ENCODE measurements at regions not wholly inside any gene's neighbourhood (a gene's known extent, or its start where the extent isn't known, plus 50 kb on each side); places are given as distances from the start of the nearest gene placed in this dataset.
A peak's percentile ranks its signal among the peaks of the same experiment; 100 is the strongest.

GRCh38 chr3:101085752-101086151 is 92.5 kb upstream of the ABI3BP start:
- DNase-seq (ENCODE audit: low read depth in 2 of 2), result no peak

DNA sequence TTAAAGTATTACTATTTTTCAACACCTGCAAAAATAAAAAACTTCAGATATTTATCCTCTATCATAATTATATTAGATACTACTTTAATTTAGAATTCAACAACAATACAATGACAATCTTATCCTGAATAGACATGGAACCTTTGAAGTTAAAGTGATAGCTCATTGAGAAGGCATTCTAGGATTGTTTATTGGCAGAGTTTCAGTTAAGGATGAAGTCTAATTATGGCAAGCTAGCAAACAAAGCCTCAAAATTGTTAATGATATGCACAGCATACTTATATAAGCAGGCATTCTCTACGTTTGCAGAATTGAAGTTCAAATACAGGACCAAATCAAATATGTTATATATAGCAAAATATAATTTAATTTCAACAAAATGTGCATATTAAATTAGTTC is 91.2 kb upstream of the ABI3BP start:
- no peak for DNase-seq (ENCODE audit: low read depth in 2 of 2)

DNA sequence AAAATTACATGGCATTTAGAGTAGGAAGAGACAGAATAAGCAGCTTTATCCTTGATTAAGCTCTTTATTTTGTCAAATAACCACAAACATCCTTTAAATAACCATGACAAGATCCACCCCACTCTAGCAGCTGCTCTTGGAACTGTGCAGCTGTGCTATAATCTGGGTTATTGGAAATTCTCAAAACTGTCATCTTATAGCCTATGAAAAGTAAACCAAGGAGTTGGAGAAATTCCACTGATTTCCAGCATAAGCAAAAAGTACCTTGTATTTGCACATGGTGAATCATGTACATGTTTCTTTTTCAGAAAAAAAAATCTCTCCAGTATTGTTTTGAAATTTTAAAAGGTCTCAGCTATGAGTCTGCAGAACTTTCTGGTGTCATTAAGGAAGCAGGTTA is 88.8 kb upstream of the ABI3BP start:
- DNase-seq (ENCODE audit: low read depth in 2 of 2), result no peak

DNA sequence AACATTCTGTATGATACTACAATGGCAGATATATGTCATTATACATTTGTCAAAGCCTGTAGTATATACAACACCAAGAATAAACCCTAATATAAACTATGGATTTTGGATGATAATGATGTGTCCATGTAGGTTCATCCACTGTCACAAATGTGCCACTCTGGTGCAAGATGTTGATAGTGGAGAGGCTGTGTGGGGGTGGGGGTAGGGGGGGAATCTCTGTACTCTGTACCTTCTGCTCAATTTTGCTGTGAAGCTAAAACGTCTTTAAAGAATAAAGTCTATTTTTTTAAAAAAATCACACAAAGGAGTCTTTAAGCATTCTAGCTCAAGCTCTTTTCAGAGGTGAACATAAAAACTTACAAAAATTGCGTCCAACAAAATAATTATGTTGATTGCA is 88.2 kb upstream of the ABI3BP start:
- no peak for DNase-seq (ENCODE audit: low read depth in 2 of 2)

DNA sequence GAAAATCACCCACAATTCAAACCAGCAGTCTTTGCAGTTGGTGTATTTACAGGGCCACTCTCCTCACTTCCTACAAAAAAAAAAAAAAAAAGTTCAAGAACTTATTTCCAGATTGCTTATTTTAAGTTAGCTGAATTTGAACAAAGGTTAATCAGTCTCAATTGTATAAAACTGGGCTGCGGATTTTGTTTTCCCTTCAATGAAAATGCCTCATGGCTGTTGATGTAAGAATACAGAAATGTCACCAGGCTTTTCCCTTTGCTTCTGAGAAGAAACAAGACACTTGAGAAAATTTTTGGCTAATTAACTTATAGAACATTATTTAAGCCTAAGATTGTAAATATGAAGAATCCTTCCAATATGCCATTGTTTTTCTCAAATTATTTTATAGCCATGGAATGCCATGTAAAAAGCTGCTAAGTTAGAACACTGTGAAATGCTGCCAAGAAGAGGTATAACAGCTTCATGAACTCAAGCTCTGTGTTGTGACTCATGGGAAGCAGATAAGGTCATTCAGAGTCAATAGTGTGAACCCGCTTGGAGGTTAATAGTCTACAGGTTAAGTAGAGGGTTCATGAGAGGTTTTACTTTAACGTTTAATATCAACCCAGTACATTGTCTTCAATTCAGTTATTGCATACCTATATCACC is 84.3 kb upstream of the ABI3BP start:
- no peak for DNase-seq (ENCODE audit: low read depth in 2 of 2)

- no peak for DNase-seq (ENCODE audit: low read depth in 2 of 2)
Observed at GRCh38 chr3:101074518-101074917, 81.3 kb upstream of the ABI3BP start.

DNA sequence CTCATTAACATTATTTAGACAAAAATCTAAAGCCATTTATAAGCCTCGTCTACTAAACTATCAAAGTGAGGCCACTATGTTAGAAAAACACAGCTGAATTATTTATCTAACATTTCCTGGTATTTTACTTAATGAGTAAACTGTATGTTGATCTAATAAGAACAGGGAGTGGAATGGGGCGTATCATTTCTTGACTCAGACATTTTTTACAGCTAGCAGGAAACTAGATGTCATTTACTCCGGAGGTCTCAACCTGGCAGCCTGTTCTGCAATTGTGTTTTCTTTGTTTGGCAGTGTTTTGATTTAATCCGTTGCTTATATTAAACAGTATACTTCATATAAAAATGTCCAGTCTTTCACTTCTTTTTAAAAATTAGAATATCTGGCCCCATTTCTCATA is 79.1 kb upstream of the ABI3BP start:
- DNase-seq (ENCODE audit: low read depth in 2 of 2), result no peak

GRCh38 chr3:101070799-101071121 is 77.5 kb upstream of the ABI3BP start:
- DNase-seq (ENCODE audit: low read depth in 2 of 2), result no peak

GRCh38 chr3:101069901-101070798 is 76.9 kb upstream of the ABI3BP start:
- peak; percentile 34 to 45 for DNase-seq (ENCODE audit: low read depth in 2 of 2)

- no peak for DNase-seq (ENCODE audit: low read depth in 2 of 2)
Observed at GRCh38 chr3:101068876-101069606, 75.8 kb upstream of the ABI3BP start.

DNA sequence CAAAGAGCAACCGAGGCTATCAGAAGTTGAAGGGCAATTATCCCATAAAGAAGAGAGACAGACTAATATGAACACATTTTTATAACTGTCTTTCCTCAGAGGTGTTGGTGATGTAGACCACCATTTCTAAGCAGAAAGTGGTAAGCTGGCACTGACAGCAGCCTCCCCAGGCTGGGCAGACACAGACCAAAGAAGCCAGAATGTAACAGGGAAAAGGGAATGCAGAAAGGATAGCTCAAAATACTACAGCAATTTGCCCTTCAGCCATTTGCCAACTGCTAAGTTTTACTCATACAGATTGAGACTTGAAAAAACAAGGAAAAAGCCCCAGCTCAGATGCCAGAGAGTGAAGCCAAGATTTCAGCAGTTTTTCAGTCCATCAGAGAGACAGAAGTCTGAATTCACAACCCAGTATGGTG is 73.5 kb upstream of the ABI3BP start:
- DNase-seq (ENCODE audit: low read depth in 2 of 2), result no peak

DNA sequence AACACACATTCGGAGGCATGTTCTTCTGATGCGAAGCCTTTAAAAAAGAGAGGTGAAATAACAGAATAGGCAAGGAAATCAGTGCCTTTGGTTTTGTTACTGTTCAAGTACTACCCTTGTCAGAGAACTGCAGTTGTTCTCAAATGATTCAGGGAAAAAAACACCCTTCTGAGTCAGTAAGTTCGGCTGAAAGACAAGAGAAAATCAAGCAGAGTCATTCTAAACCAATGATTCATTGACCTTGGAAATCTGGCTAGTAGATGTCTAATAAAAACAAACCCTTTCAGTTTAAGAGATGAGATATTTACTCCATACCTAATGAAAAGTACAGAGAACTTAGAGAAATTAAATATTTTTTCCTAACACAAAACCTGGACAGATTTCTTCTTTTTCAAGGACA is 72.7 kb upstream of the ABI3BP start:
- no peak for DNase-seq (ENCODE audit: low read depth in 2 of 2)

DNA sequence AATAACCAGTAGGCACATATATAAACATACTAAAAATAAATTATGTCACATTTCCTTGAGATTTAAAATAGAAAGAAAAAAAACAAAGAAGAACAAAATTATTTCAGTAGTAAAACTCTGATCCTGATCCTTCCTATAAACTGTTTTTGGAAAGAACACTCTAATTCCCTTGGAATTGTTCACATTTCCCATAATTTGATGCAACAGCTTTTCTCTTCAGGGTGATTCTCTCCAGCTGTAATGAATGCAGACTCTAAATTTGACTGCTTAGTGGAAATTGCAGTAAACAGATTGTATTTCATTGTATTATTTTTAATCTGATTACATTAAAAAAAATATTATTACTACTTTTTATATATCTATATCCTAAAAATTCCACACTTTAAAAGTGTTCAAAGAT is 70.2 kb upstream of the ABI3BP start:
- DNase-seq (ENCODE audit: low read depth in 2 of 2), result no peak

DNA sequence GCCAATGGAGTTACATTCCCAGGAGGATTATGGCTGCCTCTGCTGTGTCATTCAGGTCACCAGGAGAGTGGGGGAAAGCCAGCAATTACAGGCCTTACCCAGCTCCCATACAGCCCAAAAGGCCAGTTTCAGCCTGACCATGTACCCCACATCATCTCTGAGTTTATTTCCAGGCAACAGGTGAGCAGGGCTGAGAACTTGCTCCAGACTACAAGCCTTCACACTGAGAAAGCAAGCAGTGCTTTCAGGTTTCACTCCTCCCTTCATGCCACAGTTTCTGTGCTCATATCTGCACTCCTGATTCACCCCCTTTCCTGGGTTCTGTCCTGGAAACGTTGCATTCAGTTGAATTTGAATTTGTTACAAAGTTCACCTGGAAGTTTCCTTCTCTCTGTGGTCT is 68.1 kb upstream of the ABI3BP start:
- DNase-seq (ENCODE audit: low read depth in 2 of 2), result no peak

- DNase-seq (ENCODE audit: low read depth in 2 of 2), result no peak
Observed at GRCh38 chr3:101050866-101051265, 57.6 kb upstream of the ABI3BP start.

DNA sequence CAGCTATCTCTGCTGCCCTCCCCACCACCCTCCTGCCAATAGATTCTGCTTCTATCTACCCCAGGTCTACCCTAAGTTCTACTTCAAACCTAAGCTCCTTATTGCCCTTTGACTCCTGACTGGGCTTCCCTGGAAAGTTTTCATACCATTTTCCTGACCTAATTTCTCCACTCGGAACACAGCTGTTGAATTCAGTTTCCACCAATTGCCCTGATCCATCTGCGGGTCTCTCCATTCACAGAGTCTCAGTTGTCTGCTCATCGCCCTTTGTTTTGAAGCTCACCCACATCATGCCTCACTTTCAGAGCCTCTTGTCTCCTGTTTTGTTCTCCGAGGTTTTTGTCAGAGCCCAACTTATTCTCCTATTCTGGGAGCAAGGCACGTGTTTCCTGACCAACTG is 56.8 kb upstream of the ABI3BP start:
- DNase-seq (ENCODE audit: low read depth in 2 of 2), result no peak

DNA sequence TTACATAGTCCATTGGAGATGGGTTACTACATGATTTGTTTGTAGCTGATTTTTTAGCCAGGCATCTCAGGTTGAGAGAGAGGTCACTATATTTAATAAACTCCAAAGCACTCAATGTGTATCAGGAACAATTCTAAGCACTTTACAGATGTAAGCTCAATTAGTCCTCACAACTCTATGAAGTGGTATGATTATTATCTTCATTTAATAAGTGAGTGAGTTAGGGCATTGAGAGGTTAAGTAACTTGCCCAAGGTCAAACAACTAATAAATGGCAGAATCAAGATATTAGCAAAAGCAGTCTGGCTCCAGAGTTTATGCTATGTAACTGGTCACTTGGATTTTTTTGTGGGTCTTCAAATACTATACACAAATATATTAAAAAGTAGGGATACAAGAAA is 56.3 kb upstream of the ABI3BP start:
- no peak for DNase-seq (ENCODE audit: low read depth in 2 of 2)

GRCh38 chr3:101043687-101044078 is 50.5 kb upstream of the ABI3BP start:
- DNase-seq (ENCODE audit: low read depth in 2 of 2), result no peak

- no peak for DNase-seq (ENCODE audit: low read depth in 2 of 2)
Observed at GRCh38 chr3:101042996-101043686, 49.9 kb upstream of the ABI3BP start.

Data from stimulated activated CD4-positive, alpha-beta T cell treated with anti-CD3 and anti-CD28 coated beads, Interleukin-15, amount 100 ng/mL, for 48 hours (primary cell).